ENCODE measurements at regions not wholly inside any gene's neighbourhood (a gene's known extent, or its start where the extent isn't known, plus 50 kb on each side); places are given as distances from the start of the nearest gene placed in this dataset.

DNA sequence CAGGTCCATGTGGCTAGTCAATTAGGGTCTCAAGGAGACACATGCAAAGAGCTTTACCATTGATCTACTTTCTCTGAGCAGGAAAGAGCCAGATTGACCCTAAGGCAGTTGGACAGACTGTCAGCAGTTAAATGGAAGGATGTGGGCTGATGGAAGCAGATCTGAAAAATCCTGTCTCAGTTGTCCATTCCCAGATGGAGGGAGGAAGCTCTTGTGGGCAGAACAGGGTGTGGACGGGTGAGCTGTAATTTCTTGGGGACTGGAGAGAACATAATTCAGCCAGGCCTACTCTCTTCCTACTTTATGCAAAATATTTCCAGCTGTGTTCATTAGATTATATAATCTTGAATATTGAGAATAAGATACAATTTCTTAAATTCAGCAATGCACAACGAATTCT is 163.6 kb downstream of the GNAT3 start:
- TF ChIP-seq, protein P1, sequence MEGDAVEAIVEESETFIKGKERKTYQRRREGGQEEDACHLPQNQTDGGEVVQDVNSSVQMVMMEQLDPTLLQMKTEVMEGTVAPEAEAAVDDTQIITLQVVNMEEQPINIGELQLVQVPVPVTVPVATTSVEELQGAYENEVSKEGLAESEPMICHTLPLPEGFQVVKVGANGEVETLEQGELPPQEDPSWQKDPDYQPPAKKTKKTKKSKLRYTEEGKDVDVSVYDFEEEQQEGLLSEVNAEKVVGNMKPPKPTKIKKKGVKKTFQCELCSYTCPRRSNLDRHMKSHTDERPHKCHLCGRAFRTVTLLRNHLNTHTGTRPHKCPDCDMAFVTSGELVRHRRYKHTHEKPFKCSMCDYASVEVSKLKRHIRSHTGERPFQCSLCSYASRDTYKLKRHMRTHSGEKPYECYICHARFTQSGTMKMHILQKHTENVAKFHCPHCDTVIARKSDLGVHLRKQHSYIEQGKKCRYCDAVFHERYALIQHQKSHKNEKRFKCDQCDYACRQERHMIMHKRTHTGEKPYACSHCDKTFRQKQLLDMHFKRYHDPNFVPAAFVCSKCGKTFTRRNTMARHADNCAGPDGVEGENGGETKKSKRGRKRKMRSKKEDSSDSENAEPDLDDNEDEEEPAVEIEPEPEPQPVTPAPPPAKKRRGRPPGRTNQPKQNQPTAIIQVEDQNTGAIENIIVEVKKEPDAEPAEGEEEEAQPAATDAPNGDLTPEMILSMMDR (IDR thresholded peaks at IDR 0.05) = no peak
- no peak for TF ChIP-seq ZFX (IDR thresholded peaks at IDR 0.05; ENCODE audit: borderline replicate concordance)
